H54 (cell line): ENCODE measurements at regions not wholly inside any gene's neighbourhood (a gene's known extent, or its start where the extent isn't known, plus 50 kb on each side); places are given as distances from the start of the nearest gene placed in this dataset.

ENCODE experiments used
- DNase-seq: peaks from one replicate; pipeline ENCODE4 v3.0.0; 2011; ENCODE audit warnings: low spot score, mixed read lengths; ENCODE audit not compliant: insufficient read length
- FAIRE-seq: peaks from 3 replicates; lab custom pipeline; 2011; peaks lifted over from hg19 to GRCh38; lab: Jason Lieb, UNC
- POLR2A ChIP-seq: IDR thresholded peaks from 2 replicates; pipeline ENCODE4 v1.6.1; 2011; ENCODE audit warnings: low read depth, mild to moderate bottlenecking, low read length

- DNase-seq (no peak), FAIRE-seq (no peak)
- no peak for TF ChIP-seq POLR2A
Measured at GRCh38 chr1:56442290-56442877, 137.0 kb downstream of the PLPP3 start.

GRCh38 chr1:56441601-56442000 is 137.8 kb downstream of the PLPP3 start:
- no peak for FAIRE-seq
- no peak for TF ChIP-seq POLR2A
- no peak for DNase-seq

- FAIRE-seq, result no peak
- no peak for DNase-seq
- no peak for TF ChIP-seq POLR2A
Measured at GRCh38 chr1:56439610-56440264, 139.6 kb downstream of the PLPP3 start.

- FAIRE-seq (no peak), DNase-seq (no peak)
- no peak for TF ChIP-seq POLR2A
Measured at GRCh38 chr1:56438901-56439551, 140.3 kb downstream of the PLPP3 start.

- DNase-seq, result peak; percentile 21
- peak; percentile 83 for FAIRE-seq
- no peak for TF ChIP-seq POLR2A
Measured at GRCh38 chr1:56437959-56438358, 141.4 kb downstream of the PLPP3 start.

GRCh38 chr1:56436912-56437417 is 142.4 kb downstream of the PLPP3 start:
- no peak for TF ChIP-seq POLR2A
- no peak for FAIRE-seq
- DNase-seq, result no peak

GRCh38 chr1:56436296-56436695 is 143.1 kb downstream of the PLPP3 start:
- FAIRE-seq (no peak), DNase-seq (no peak)
- no peak for TF ChIP-seq POLR2A

- DNase-seq (no peak), FAIRE-seq (no peak)
- no peak for TF ChIP-seq POLR2A
Measured at GRCh38 chr1:56435434-56436262, 143.7 kb downstream of the PLPP3 start.

- DNase-seq, result no peak
- no peak for FAIRE-seq
- no peak for TF ChIP-seq POLR2A
Measured at GRCh38 chr1:56434740-56435139, 144.6 kb downstream of the PLPP3 start.

- FAIRE-seq, result no peak
- no peak for TF ChIP-seq POLR2A
- no peak for DNase-seq
Measured at GRCh38 chr1:56434025-56434424, 145.3 kb downstream of the PLPP3 start.

GRCh38 chr1:56433056-56433577 is 146.2 kb downstream of the PLPP3 start:
- no peak for FAIRE-seq
- no peak for TF ChIP-seq POLR2A
- no peak for DNase-seq

GRCh38 chr1:56432166-56432971 is 147.0 kb downstream of the PLPP3 start:
- TF ChIP-seq POLR2A, result no peak
- DNase-seq (no peak), FAIRE-seq (no peak)
